ENCODE measurements at regions not wholly inside any gene's neighbourhood (a gene's known extent, or its start where the extent isn't known, plus 50 kb on each side); places are given as distances from the start of the nearest gene placed in this dataset.

- DNase-seq (ENCODE audit: low read depth): no peak
Observed at GRCh38 chr13:84962141-84962750, 837.0 kb downstream of the SLITRK6 start.

DNA sequence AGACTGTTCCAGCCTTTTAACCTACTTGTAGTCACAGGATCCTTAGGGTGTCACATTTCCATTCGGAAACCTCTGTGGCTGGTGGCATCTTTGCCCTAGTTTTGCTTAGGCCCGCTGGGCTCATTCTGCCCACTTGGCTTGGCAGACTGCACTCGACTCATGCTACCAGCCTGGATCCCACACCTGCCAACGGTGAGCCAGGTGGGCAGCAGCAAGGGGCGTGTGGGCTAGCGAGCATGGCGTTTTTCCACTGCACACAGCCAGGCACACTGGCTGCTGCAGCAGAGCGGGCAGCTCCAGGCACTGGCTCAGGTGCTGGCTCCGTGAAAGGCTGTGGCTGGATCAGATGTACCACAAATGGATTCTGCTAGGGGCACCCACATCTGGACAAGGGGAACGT lies 838.2 kb downstream of the SLITRK6 start:
- DNase-seq (ENCODE audit: low read depth): no peak

- DNase-seq (ENCODE audit: low read depth): no peak
Observed at GRCh38 chr13:84959818-84960217, 839.4 kb downstream of the SLITRK6 start.

DNA sequence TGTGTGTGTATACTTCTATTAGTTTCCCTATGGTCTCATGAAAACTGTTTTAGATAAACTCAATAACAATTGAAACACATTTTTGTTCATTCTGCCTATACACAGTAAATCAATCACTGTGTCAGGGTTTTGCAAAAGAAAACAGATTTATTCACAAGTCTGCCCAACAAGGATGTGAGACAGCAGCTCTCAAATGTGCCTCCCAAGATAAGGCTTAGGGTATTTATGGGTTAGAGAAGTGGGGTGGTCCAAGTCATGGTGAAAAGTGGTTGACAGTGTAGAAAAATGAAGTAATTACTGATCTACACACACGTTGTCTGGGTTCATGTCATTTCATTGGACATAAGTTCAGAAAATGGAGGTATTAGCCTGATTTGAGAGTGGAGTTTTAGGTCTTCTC lies 844.6 kb downstream of the SLITRK6 start:
- no peak for DNase-seq (ENCODE audit: low read depth)

DNA sequence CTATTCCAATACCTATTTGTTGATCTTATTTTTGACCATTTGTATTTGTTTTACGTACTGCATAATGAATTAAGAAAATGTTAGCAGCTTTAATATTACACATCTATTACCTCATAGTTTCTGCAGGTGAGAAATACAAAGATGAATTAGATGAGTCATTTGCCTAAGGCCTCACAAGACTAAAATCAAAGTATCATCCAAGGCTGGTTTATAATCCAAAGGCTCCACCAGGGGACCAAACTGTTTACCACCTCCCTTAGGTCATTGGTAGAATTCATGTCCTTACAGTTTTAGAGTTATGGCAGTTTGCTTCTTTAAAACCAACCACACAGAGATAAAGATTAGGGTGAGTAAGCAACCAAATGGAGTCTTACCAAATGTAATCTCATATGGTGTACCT lies 848.1 kb downstream of the SLITRK6 start:
- DNase-seq (ENCODE audit: low read depth): no peak

DNA sequence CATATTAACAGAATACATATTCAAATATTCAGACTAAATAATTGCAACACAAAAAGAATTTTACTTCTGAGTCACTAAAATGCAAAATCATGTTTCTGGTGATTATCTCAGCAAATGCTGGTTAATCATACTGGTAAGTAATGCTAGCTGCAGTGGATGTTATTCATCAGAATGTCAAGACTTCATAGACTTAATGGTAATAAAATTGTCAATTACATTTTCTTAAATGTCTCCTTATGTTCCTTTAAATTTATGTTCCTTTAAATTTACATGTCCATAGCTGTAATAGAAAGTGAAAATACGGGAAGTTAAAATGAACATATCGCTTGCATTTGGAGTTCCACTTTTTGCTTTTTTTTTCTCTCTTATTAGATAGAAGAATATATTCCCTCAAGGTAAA lies 853.0 kb downstream of the SLITRK6 start:
- no peak for DNase-seq (ENCODE audit: low read depth)

- DNase-seq (ENCODE audit: low read depth): no peak
Observed at GRCh38 chr13:84940798-84941197, 858.4 kb downstream of the SLITRK6 start.

GRCh38 chr13:84940167-84940566 lies 859.1 kb downstream of the SLITRK6 start:
- DNase-seq (ENCODE audit: low read depth): no peak

DNA sequence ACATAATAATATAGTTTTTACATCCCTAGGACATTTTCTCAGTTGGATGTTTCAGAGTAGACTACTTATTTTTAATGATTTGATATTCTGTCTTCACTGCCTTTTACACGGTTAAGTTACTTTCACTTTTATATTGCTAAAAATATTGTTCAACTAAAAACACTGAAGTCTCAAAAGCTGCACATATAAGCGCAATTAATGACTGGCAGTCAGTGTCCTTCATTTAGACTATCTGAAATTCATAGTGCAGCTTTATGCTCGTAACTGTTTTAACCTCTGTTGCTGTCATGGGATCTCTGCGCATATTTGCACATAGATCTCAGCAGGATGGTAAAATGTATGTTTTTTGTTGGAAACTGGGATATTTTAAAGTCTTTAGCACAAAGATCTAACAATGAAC lies 864.3 kb downstream of the SLITRK6 start:
- no peak for DNase-seq (ENCODE audit: low read depth)

GRCh38 chr13:84933797-84934196 lies 865.4 kb downstream of the SLITRK6 start:
- no peak for DNase-seq (ENCODE audit: low read depth)

DNA sequence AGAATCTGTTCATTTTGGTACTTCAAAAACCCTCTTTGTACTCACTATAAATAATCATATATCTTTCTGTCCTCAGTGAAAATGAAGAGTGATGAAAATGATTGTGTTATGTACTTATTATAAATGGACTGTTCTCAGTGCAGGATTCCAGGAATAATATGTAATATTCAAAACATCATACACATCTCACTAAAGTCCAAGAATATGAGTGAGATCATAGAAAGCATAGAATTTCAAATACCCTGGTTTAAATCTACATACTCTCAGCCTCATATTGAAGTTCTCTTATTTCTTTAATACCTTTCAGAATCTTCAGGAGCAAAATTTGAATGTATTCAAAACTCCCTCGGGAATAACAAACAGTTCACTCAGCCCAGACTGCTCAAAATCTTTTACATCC lies 868.0 kb downstream of the SLITRK6 start:
- DNase-seq (ENCODE audit: low read depth): no peak

DNA sequence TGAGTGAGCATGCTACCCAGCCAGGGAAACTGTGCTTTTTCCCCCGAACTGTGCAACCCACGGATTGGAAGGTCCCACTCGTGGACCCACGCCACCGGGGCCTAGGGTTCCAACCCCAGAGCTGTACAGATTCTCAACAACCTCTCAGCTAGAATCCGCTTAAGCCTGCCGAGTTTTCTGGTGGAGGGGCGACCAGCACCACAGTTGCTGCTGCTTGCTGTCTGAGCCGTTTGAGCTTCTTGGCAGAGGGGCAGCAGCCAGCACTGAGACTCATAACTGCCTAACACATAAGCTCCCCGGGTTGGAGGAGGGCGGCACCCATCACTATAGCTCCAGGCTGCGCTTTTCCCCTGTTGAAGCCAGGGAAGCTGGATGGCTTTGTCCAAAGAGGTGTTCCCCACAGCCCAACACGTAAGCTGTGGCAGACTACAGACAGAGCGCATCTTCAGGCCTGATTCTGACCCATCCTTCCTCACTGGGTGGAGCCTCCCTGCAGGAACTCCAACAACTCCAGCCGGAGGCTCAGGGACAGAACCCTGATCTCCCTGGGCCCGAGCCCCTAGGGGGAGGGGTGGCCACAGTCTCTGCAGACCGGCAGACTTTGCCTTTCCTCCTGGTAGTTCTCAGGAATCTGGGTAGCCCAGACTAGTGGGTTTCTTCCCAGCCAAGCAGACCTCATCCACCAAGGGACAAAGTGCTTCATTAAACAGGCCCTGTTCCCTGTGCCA lies 871.6 kb downstream of the SLITRK6 start:
- no peak for DNase-seq (ENCODE audit: low read depth)

- DNase-seq (ENCODE audit: low read depth): no peak
Observed at GRCh38 chr13:84925443-84925842, 873.8 kb downstream of the SLITRK6 start.

- no peak for DNase-seq (ENCODE audit: low read depth)
Observed at GRCh38 chr13:84923831-84924230, 875.4 kb downstream of the SLITRK6 start.

GRCh38 chr13:84917252-84917878 lies 881.9 kb downstream of the SLITRK6 start:
- no peak for DNase-seq (ENCODE audit: low read depth)

DNA sequence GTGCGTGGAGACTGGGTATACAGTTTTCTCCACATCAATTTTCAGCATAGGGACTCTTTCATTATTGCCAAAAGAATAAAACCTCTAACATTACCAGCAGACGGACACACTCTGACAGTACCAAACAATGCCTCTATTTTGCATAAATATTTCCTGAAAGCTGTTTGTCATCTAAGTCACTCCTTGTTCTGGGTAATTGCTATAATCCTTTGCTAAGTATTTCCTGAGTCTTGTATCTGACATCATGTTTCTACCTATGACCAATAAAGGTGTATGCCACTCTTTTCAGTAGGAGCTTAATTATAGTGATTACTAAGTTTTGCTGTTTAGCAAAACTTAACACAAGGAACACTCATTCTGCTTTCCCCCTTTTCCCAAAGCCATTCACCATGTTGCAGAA lies 886.5 kb downstream of the SLITRK6 start:
- DNase-seq (ENCODE audit: low read depth): no peak

GRCh38 chr13:84910423-84910822 lies 888.8 kb downstream of the SLITRK6 start:
- DNase-seq (ENCODE audit: low read depth): no peak

GRCh38 chr13:84903391-84903790 lies 895.8 kb downstream of the SLITRK6 start:
- no peak for DNase-seq (ENCODE audit: low read depth)

- no peak for DNase-seq (ENCODE audit: low read depth)
Observed at GRCh38 chr13:84902243-84902642, 897.0 kb downstream of the SLITRK6 start.

GRCh38 chr13:84896128-84896527 lies 903.1 kb downstream of the SLITRK6 start:
- no peak for DNase-seq (ENCODE audit: low read depth)

GRCh38 chr13:84894749-84895148 lies 904.5 kb downstream of the SLITRK6 start:
- DNase-seq (ENCODE audit: low read depth): no peak

DNA sequence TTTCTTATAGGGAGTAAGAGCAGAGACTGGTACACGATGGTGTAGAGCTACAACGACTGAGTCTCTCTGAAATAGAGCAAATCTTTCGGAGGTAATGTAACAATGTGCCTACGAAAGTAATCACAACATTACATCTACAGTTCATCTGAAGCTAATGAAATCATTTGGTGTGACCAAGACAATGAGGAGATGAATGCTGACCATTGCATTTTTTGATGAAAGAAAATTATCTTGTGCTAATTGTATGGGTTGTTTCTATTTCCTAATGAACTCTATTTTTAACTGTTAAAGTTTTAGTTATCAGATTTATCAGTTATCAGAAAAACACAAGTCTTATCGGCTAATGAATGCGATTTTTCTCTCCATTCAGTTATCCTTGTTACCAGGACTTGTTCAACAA lies 913.4 kb downstream of the SLITRK6 start:
- DNase-seq (ENCODE audit: low read depth): no peak

GRCh38 chr13:84873951-84874350 lies 925.3 kb downstream of the SLITRK6 start:
- DNase-seq (ENCODE audit: low read depth): no peak

DNA sequence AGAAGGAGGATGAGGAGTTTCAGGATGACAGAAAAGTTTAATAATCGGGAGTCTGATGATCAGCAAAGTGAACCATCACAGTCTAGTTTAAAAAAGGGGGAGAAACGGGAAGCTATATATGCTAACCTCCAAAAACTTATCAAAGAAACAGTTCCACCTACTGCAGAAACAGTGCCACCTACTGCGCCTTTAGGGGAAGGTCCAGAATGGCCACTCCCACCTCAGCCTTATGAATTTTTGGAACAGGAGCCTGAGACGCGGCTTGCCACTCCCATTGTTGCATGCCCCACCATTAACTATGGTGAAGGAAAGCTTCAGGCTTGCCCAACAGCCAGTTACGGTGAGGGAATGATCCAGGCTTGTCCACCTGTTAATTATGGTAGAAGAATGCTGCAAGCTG lies 929.0 kb downstream of the SLITRK6 start:
- no peak for DNase-seq (ENCODE audit: low read depth)

Measured in stimulated activated CD8-positive, alpha-beta memory T cell treated with anti-CD3 and anti-CD28 coated beads, Interleukin-4, amount 100 ng/mL, for 24 hours (primary cell).